Kidney tubule cell (primary cell): ENCODE measurements at regions not wholly inside any gene's neighbourhood (a gene's known extent, or its start where the extent isn't known, plus 50 kb on each side); places are given as distances from the start of the nearest gene placed in this dataset.
A peak's percentile ranks its signal among the peaks of the same experiment; 100 is the strongest.

Source experiments
- DNase-seq: peaks from one replicate; pipeline ENCODE4 v3.0.0-alpha.2; 2018; ENCODE audit warnings: low spot score

DNA sequence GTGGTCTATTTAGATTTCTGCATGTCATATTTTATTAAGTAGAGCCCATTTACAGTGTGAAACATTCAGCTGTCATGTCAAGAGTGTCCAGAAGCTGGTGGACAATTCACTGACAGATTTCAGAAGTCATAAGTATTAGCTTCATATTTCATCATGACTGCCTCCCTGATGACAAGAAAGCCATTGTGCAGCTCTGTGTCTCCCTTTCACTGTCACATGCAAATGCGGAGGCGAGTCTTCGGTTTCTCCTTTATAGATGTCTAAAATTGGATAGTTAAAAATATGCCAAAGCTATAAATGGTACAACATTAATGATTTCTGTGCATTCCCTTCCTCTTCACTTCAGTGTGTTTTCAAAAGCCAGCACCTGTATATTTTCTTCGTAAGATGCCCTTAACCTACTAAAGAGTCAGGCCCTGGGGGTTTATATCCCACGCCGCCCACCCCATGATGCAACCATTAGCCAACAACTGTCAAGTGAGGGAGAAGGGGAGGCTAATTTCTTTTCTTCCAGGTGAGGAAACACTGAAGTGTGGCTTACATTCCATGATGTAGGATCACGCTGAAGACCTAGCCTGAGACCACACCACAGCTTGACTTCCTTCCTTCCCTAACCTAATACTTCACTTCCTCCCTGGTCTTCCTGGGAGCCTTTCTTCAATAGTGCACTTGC, 99.6 kb upstream of the DDX18 start:
- DNase-seq: no peak

GRCh38 chr2:117716505-117716904, 98.0 kb upstream of the DDX18 start:
- DNase-seq: no peak

GRCh38 chr2:117717072-117717471, 97.4 kb upstream of the DDX18 start:
- no peak for DNase-seq

DNA sequence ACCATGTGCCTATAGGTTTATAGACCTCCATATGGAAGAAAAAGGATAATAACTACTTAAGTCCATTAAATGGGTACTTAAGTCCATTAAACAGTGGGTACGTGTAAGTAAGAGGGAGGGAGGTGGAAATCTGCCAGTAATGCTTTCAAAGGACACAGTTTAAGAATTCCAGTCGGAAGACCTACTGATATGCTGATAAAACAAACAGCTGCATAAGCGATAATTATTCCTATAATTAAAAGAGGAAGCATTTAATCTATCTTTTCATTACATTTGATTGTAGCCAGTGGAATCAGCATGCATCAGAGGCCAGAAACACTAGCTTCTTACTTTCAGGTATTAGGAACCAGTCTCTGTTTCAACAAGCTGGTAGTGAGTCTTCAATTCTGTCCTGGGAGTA, 96.4 kb upstream of the DDX18 start:
- DNase-seq: no peak

DNA sequence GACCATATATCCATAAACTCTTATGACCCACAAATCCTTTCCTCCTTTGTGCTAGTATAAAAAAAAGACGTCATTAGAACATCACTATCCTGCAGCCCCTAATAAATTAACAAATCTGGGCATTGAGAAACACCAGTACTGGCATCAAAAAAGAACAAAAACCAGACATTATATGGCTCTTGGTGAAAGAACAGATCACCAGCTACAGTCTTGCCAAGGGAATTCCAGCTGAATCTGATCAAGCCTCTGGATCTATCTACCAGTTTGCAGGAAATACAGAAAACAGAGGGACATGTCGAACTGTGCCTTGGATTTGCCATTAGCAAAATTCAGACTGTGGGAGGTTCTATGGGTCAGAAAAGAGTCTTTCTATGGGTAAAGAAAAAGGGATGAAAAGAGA, 93.7 kb upstream of the DDX18 start:
- no peak for DNase-seq

GRCh38 chr2:117723483-117723882, 91.0 kb upstream of the DDX18 start:
- no peak for DNase-seq

DNA sequence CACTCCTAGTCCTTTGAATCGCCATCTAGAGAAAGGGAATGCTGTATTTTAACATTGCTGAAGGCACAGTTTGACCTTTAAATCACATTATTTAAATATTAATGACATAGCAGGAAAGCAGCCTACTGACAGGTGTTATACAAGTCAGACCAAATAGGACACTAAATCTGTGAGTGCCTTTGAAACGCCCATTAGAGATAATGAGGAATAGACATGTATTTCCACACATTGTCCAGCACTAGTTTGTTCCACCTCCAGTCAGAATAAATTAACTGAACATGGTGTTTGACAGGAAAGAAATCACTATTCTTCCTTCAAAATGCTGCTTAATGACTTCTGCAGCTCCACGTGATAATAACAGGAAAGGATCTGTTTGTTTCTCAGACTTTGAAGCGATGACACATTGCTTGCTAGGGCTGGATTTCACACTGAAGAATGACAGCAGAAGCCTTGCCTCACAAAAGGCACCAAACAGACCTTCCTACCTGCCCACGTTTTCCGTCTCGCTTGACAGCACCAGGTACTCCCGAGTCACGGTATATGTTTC, 90.5 kb upstream of the DDX18 start:
- peak; percentile 39 for DNase-seq

DNA sequence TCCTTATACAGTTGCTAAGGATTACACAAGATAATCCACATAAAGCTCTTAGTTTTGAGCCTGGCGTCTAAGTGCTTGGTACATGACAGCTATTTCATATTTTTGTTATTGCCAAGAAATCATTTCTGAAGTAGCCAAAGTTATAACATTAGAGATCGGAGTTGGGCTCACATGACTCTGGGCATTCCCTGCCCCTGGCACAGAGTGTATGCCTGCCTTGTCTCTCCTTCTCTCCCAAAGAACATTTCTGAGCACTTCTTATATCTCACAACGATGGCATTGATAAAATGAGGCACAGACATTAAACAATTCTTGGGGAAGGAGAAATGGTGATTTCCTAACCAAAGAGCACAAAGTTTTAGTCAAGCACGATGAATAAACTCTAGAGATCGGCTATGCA, 87.7 kb upstream of the DDX18 start:
- DNase-seq: no peak

GRCh38 chr2:117737846-117738245, 76.6 kb upstream of the DDX18 start:
- DNase-seq: no peak

- no peak for DNase-seq
Observed at GRCh38 chr2:117738991-117739839, 75.3 kb upstream of the DDX18 start.

DNA sequence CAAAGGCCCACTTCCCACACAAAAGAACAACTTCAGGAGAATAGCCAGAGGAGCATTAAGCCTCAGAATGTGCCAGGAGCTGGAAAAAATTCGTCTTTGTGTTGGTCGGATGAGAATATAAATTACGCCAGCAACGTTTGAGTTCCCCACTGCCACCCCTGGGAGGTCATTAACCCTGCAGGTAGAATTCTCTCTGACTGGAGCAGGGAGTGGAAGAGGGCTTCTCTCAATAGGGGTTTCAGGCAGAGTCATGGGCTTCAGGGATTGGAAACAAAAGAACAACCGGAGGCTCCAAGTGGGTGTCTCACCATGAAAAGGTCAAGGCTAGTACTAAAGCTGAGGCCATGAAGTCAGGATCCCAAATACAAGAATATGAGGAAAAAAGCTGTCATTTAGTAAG, 69.0 kb upstream of the DDX18 start:
- DNase-seq: no peak

DNA sequence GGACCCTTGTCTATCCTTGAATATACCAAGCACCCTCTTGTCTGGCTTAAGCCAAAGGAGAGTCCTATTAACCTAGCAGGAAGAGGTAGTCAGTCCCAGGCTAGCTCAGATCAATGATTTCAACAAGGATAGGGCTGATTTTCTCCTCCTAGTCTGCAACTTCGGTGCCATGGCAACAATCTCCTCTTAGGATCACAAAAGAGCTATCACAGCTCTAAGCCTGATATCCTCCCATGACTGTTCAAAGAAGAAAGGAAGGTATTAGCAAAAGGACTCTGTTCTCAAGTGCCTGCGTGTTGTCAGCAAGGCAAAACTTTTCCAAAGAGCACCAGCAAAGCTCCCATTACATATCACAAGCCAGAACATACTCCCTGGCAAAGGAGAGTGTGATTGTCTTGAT, 58.7 kb upstream of the DDX18 start:
- DNase-seq: no peak

- peak; percentile 62 for DNase-seq
Observed at GRCh38 chr2:117760916-117761315, 53.6 kb upstream of the DDX18 start.

DNA sequence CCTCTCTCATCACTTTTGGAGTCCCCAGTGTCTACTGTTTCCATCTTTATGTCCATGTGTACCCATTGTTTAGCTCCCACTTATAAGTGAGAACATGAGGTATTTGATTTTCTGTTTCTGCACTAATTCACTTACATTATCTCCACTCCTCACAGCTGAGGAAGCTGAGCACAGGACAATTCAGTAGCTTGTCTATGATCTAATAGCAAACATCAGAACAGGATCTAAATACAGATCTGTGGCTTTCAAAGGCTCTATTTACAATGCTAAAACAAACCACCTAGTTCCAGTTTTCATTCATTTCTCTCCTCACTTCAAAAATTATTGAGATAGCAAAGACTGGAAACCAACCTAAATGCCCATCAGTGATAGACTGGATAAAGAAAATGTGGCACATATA, 52.0 kb upstream of the DDX18 start:
- no peak for DNase-seq

- peak; percentile 87 for DNase-seq
Observed at GRCh38 chr2:117763804-117764203, 50.7 kb upstream of the DDX18 start.
